ENCODE measurements at regions not wholly inside any gene's neighbourhood (a gene's known extent, or its start where the extent isn't known, plus 50 kb on each side); places are given as distances from the start of the nearest gene placed in this dataset.

DNA sequence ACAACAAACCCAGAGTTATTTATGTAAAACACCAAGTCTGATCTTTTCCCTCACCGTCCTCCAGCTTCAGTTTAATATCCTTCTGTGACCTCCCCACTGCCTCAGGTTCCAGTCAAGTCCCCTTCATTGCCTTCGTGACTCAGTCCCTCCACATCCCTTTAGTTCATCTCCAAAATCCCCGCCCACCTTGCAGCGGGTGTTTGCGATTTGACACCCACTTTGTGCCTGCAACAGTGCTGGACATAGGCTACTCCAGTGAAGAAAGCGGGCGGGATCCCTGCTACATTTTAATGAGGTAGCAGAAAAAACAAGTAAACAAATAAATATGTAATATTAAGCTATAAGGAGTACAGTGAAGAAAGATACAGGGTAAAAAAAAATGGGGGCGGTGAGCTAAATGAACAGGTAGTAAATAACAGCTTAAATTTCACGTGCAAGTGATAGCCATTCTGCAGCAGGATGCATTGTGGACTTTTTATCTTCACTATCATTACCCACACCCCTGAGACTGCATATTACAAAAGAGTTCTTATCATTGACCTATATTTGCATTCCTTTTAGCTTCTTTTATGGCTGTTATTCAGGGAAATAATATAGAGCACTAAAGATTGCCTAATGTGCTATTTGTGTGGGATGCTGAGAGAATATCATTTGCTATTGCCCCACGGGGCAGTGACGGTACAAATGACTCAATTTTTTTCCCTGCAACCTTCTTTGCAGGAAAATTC, 222.8 kb upstream of the NUDT4 start:
- H3K79me2 ChIP-seq (replicated peaks; ENCODE audit: insufficient read depth, low read length), result no peaks in the 10 kb centered on the region
- H3K9ac ChIP-seq (ENCODE audit: low read length), result no peak overlapping the region
- H3K9me2 ChIP-seq (ENCODE audit: insufficient read depth, low read length), result no peaks in the 10 kb centered on the region
- no peaks in the 10 kb centered on the region for H3K36me3 ChIP-seq (ENCODE audit: insufficient read depth, low read length)
- H3K9me3 ChIP-seq (ENCODE audit: low read length), result no peaks in the 10 kb centered on the region
- no peak for TF ChIP-seq MXI1 (conservative IDR thresholded peaks at IDR 0.05; ENCODE audit: poor library complexity, severe bottlenecking)
- TF ChIP-seq EP300 (conservative IDR thresholded peaks at IDR 0.05; ENCODE audit: poor library complexity, severe bottlenecking), result no peak
- TF ChIP-seq, protein P1, sequence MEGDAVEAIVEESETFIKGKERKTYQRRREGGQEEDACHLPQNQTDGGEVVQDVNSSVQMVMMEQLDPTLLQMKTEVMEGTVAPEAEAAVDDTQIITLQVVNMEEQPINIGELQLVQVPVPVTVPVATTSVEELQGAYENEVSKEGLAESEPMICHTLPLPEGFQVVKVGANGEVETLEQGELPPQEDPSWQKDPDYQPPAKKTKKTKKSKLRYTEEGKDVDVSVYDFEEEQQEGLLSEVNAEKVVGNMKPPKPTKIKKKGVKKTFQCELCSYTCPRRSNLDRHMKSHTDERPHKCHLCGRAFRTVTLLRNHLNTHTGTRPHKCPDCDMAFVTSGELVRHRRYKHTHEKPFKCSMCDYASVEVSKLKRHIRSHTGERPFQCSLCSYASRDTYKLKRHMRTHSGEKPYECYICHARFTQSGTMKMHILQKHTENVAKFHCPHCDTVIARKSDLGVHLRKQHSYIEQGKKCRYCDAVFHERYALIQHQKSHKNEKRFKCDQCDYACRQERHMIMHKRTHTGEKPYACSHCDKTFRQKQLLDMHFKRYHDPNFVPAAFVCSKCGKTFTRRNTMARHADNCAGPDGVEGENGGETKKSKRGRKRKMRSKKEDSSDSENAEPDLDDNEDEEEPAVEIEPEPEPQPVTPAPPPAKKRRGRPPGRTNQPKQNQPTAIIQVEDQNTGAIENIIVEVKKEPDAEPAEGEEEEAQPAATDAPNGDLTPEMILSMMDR (IDR thresholded peaks at IDR 0.05; ENCODE audit: poor library complexity, severe bottlenecking), result no peak
- TF ChIP-seq, protein P2, sequence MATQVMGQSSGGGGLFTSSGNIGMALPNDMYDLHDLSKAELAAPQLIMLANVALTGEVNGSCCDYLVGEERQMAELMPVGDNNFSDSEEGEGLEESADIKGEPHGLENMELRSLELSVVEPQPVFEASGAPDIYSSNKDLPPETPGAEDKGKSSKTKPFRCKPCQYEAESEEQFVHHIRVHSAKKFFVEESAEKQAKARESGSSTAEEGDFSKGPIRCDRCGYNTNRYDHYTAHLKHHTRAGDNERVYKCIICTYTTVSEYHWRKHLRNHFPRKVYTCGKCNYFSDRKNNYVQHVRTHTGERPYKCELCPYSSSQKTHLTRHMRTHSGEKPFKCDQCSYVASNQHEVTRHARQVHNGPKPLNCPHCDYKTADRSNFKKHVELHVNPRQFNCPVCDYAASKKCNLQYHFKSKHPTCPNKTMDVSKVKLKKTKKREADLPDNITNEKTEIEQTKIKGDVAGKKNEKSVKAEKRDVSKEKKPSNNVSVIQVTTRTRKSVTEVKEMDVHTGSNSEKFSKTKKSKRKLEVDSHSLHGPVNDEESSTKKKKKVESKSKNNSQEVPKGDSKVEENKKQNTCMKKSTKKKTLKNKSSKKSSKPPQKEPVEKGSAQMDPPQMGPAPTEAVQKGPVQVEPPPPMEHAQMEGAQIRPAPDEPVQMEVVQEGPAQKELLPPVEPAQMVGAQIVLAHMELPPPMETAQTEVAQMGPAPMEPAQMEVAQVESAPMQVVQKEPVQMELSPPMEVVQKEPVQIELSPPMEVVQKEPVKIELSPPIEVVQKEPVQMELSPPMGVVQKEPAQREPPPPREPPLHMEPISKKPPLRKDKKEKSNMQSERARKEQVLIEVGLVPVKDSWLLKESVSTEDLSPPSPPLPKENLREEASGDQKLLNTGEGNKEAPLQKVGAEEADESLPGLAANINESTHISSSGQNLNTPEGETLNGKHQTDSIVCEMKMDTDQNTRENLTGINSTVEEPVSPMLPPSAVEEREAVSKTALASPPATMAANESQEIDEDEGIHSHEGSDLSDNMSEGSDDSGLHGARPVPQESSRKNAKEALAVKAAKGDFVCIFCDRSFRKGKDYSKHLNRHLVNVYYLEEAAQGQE (IDR thresholded peaks at IDR 0.05; ENCODE audit: borderline replicate concordance), result no peak
- no peak for TF ChIP-seq SMC3 (conservative IDR thresholded peaks at IDR 0.05; ENCODE audit: poor library complexity)
- no peak for TF ChIP-seq EZH2 (IDR thresholded peaks at IDR 0.05; ENCODE audit: borderline replicate concordance, insufficient read depth, low read length, poor library complexity, severe bottlenecking)
- no peak for TF ChIP-seq RAD21 (conservative IDR thresholded peaks at IDR 0.05)
- no peak for TF ChIP-seq POLR2AphosphoS5 (IDR thresholded peaks at IDR 0.05)
- TF ChIP-seq TAF1 (IDR thresholded peaks at IDR 0.05; ENCODE audit: low read depth), result no peak
- no peaks in the 10 kb centered on the region for H3K27me3 ChIP-seq (ENCODE audit: insufficient read depth, low read depth, low read length)
- no peak overlapping the region for H3K4me2 ChIP-seq (ENCODE audit: low read length)
- H3K4me3 ChIP-seq (ENCODE audit: low read length), result no peak overlapping the region
- H2AFZ ChIP-seq (ENCODE audit: low read depth, low read length), result no peak overlapping the region
- H4K20me1 ChIP-seq (ENCODE audit: insufficient read depth), result no peaks in the 10 kb centered on the region
- no peaks in the 10 kb centered on the region for H3F3A ChIP-seq (ENCODE audit: insufficient read depth, low read length, poor library complexity, severe bottlenecking)
- no peak overlapping the region for H3K27ac ChIP-seq (ENCODE audit: low read length)

DNA sequence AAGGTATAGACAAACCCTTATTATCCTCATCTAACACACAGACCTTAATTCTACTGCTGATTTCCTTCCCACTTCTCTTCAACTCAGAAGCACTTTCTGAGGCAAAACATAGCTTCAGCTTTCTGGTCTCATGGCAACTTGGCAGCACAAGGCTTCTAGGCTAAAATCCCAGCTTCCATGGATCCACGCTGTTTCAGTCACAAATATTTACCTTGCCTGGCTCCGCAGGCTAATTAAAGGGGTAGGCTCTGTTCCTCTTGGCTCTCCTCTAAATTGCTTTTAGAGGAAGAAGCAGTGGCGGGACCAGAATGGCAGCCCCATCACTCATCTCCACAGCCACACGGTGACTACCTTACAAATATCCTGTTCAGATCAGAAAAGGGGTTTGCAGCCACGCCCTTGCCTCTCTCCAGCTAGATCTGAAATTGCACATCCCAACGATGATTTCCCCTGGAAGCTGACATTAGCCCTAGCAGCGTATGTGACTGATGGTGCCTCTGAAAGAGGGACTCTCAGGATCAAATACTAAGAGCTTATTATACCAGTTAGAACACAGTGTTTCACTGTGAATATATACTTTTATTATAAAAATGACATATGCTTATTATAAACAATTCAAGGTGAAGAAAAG, 221.5 kb upstream of the NUDT4 start:
- no peak overlapping the region for H3K27ac ChIP-seq (ENCODE audit: low read length)
- H3K36me3 ChIP-seq (ENCODE audit: insufficient read depth, low read length), result no peaks in the 10 kb centered on the region
- no peaks in the 10 kb centered on the region for H3K27me3 ChIP-seq (ENCODE audit: insufficient read depth, low read depth, low read length)
- no peaks in the 10 kb centered on the region for H3K79me2 ChIP-seq (replicated peaks; ENCODE audit: insufficient read depth, low read length)
- no peaks in the 10 kb centered on the region for H3K9me2 ChIP-seq (ENCODE audit: insufficient read depth, low read length)
- no peak overlapping the region for H3K9ac ChIP-seq (ENCODE audit: low read length)
- H3K4me3 ChIP-seq (ENCODE audit: low read length), result no peak overlapping the region
- no peaks in the 10 kb centered on the region for H3K9me3 ChIP-seq (ENCODE audit: low read length)
- H3F3A ChIP-seq (ENCODE audit: insufficient read depth, low read length, poor library complexity, severe bottlenecking), result no peaks in the 10 kb centered on the region
- H4K20me1 ChIP-seq (ENCODE audit: insufficient read depth), result no peaks in the 10 kb centered on the region
- H3K4me2 ChIP-seq (ENCODE audit: low read length), result no peak overlapping the region
- no peak overlapping the region for H2AFZ ChIP-seq (ENCODE audit: low read depth, low read length)
- no peak for TF ChIP-seq EP300 (conservative IDR thresholded peaks at IDR 0.05; ENCODE audit: poor library complexity, severe bottlenecking)
- TF ChIP-seq TAF1 (IDR thresholded peaks at IDR 0.05; ENCODE audit: low read depth), result no peak
- TF ChIP-seq, protein P2 (IDR thresholded peaks at IDR 0.05; ENCODE audit: borderline replicate concordance), result no peak
- TF ChIP-seq, protein P1 (IDR thresholded peaks at IDR 0.05; ENCODE audit: poor library complexity, severe bottlenecking), result no peak
- TF ChIP-seq SMC3 (conservative IDR thresholded peaks at IDR 0.05; ENCODE audit: poor library complexity), result no peak
- TF ChIP-seq POLR2AphosphoS5 (IDR thresholded peaks at IDR 0.05), result no peak
- no peak for TF ChIP-seq MXI1 (conservative IDR thresholded peaks at IDR 0.05; ENCODE audit: poor library complexity, severe bottlenecking)
- no peak for TF ChIP-seq RAD21 (conservative IDR thresholded peaks at IDR 0.05)
- TF ChIP-seq EZH2 (IDR thresholded peaks at IDR 0.05; ENCODE audit: borderline replicate concordance, insufficient read depth, low read length, poor library complexity, severe bottlenecking), result no peak

All from neural cell (in vitro differentiated cells).